Kidney (tissue), 13 donors: ENCODE measurements at regions not wholly inside any gene's neighbourhood (a gene's known extent, or its start where the extent isn't known, plus 50 kb on each side); places are given as distances from the start of the nearest gene placed in this dataset.

ENCODE experiments used
- DNase-seq, 5 donors: peaks; one replicate each; pipeline ENCODE4 v3.0.0-alpha.2; 2013 to 2020
- FAIRE-seq: peaks from 2 replicates; lab custom pipeline; 2012; peaks lifted over from hg19 to GRCh38; lab: Jason Lieb, UNC
- H3K27ac ChIP-seq, 2 donors: one replicate each; pipeline ENCODE4 v1.7.0; 2013; ENCODE audit warnings: low read depth in 2 of 2, low read length in 2 of 2, inconsistent platforms in 1 of 2
- H3K27me3 ChIP-seq: one replicate; pipeline ENCODE4 v1.7.1; 2013; ENCODE audit warnings: low read length, inconsistent platforms; ENCODE audit not compliant: control insufficient read depth, insufficient read depth
- H3K36me3 ChIP-seq, 3 donors: one replicate each; pipeline versions ENCODE4 v1.7.0 to v1.7.1; 2013; ENCODE audit warnings: low read length in 3 of 3, control low read depth in 1 of 3, inconsistent platforms in 1 of 3; ENCODE audit not compliant: insufficient read depth in 3 of 3, control insufficient read depth in 2 of 3
- H3K4me1 ChIP-seq, 3 donors: one replicate each; pipeline versions ENCODE4 v1.7.0 to v1.7.1; 2013; ENCODE audit warnings: low read length in 3 of 3, inconsistent platforms in 1 of 3, low read depth in 1 of 3; ENCODE audit not compliant: control insufficient read depth in 2 of 3, insufficient read depth in 2 of 3
- H3K4me3 ChIP-seq, 3 donors: one replicate each; pipeline versions ENCODE4 v1.7.0 to v1.8.1; 2013; ENCODE audit warnings: low read length in 3 of 3, control low read depth in 1 of 3, inconsistent platforms in 1 of 3
- H3K9ac ChIP-seq, 3 donors: one replicate each; pipeline versions ENCODE4 v1.7.0 to v1.7.1; 2013; ENCODE audit warnings: low read length in 3 of 3, control low read depth in 1 of 3, inconsistent platforms in 1 of 3
- H3K9me3 ChIP-seq, 3 donors: one replicate each; pipeline versions ENCODE4 v1.7.0 to v1.7.1; 2013; ENCODE audit warnings: low read length in 3 of 3, control low read depth in 1 of 3, inconsistent platforms in 1 of 3; ENCODE audit not compliant: control insufficient read depth in 2 of 3, insufficient read depth in 1 of 3
- CTCF ChIP-seq: IDR thresholded peaks from 3 replicates; pipeline ENCODE4 v1.5.1; 2012; ENCODE audit warnings: mild to moderate bottlenecking, moderate library complexity, borderline replicate concordance; ENCODE audit not compliant: insufficient read depth; ENCODE audit errors: extremely low read depth
- intact Hi-C: fragments of 100-400 bp; cut with DNase I; formaldehyde crosslinking; loops from one replicate; pipeline ENCODE4 v1.11.1; 2022
- donor health status: control.
- donor health status: control.
- donor health status: control.
- donor health status: control.
- donor health status: control.
- donor health status: DM: yes; HTN: yes; CAD: no.
- donor health status: Normal renal cell carcinoma (clear cell type).

GRCh38 chr17:53919356-53919755 lies 96.6 kb downstream of the KIF2B start:
- Histone ChIP-seq H3K36me3 (no peaks in the 10 kb centered on the region), H3K27me3 (no peaks in the 10 kb centered on the region), H3K9me3 (no peaks in the 10 kb centered on the region), H3K9ac (no peak overlapping the region), H3K27ac (no peak overlapping the region), H3K4me3 (no peak overlapping the region), H3K4me1 (no peaks in the 10 kb centered on the region)
- TF ChIP-seq CTCF, result no peak
- intact Hi-C loops, result no loop called here
- DNase-seq (no peak), FAIRE-seq (no peak)

GRCh38 chr17:53924530-53925455 lies 102.1 kb downstream of the KIF2B start:
- H3K27me3 ChIP-seq, result no peaks in the 10 kb centered on the region
- no peaks in the 10 kb centered on the region for H3K4me1 ChIP-seq
- no peak for TF ChIP-seq CTCF
- DNase-seq (peak in 3 of 5 donors; percentile 12 to 52 (median 45)), FAIRE-seq (no peak)
- no peaks in the 10 kb centered on the region for H3K36me3 ChIP-seq
- H3K27ac ChIP-seq, result no peak overlapping the region
- H3K4me3 ChIP-seq, result no peak overlapping the region
- H3K9ac ChIP-seq, result no peak overlapping the region
- intact Hi-C loops, result no loop called here
- no peaks in the 10 kb centered on the region for H3K9me3 ChIP-seq

GRCh38 chr17:53932386-53932785 lies 109.7 kb downstream of the KIF2B start:
- intact Hi-C loops, result no loop called here
- H3K36me3 ChIP-seq, result no peaks in the 10 kb centered on the region
- no peak overlapping the region for H3K9ac ChIP-seq
- no peak for DNase-seq
- TF ChIP-seq CTCF, result no peak
- H3K27me3 ChIP-seq, result no peaks in the 10 kb centered on the region
- no peaks in the 10 kb centered on the region for H3K4me1 ChIP-seq
- H3K27ac ChIP-seq, result no peak overlapping the region
- no peak for FAIRE-seq
- H3K4me3 ChIP-seq, result no peak overlapping the region
- H3K9me3 ChIP-seq, result no peaks in the 10 kb centered on the region

GRCh38 chr17:53934931-53935330 lies 112.2 kb downstream of the KIF2B start:
- intact Hi-C loops, result no loop called here
- DNase-seq, result no peak
- TF ChIP-seq CTCF, result no peak
- Histone ChIP-seq H3K9ac (no peak overlapping the region), H3K9me3 (no peaks in the 10 kb centered on the region), H3K4me1 (no peaks in the 10 kb centered on the region), H3K36me3 (no peaks in the 10 kb centered on the region), H3K4me3 (no peak overlapping the region), H3K27me3 (no peaks in the 10 kb centered on the region), H3K27ac (no peak overlapping the region)
- FAIRE-seq, result no peak
